H9 (cell line): ENCODE measurements at regions not wholly inside any gene's neighbourhood (a gene's known extent, or its start where the extent isn't known, plus 50 kb on each side); places are given as distances from the start of the nearest gene placed in this dataset.

Experiments
- DNase-seq: peaks from one replicate; pipeline ENCODE4 v3.0.0-alpha.2; 2017
- H2AFZ ChIP-seq: one replicate; pipeline ENCODE4 v1.6.1; 2013; ENCODE audit warnings: mild to moderate bottlenecking, low read length, control low read depth, moderate library complexity
- H2AK5ac ChIP-seq: 2 replicates; pipeline ENCODE4 v1.6.1; 2013; ENCODE audit warnings: low read length, control low read depth, mixed read lengths; ENCODE audit not compliant: insufficient read length
- H2BK120ac ChIP-seq: one replicate; pipeline ENCODE4 v1.6.1; 2013; ENCODE audit warnings: low read depth, mild to moderate bottlenecking, low read length, control low read depth, inconsistent platforms; ENCODE audit not compliant: poor library complexity, severe bottlenecking
- H2BK12ac ChIP-seq: 2 replicates; pipeline ENCODE4 v1.6.1; 2013; ENCODE audit warnings: low read length, control low read depth, mixed read lengths, low read depth; ENCODE audit not compliant: insufficient read length
- H2BK15ac ChIP-seq: 2 replicates; pipeline ENCODE4 v1.6.1; 2013; ENCODE audit warnings: low read depth, low read length, control low read depth
- H2BK20ac ChIP-seq: one replicate; pipeline ENCODE4 v1.6.1; 2013; ENCODE audit warnings: low read depth, mild to moderate bottlenecking, low read length, control low read depth, inconsistent platforms; ENCODE audit not compliant: poor library complexity, severe bottlenecking
- H2BK5ac ChIP-seq: 2 replicates; pipeline ENCODE4 v1.6.1; 2013; ENCODE audit warnings: low read length, control low read depth, mixed read lengths; ENCODE audit not compliant: insufficient read length
- H3K14ac ChIP-seq: 2 replicates; pipeline ENCODE4 v1.6.1; 2013; ENCODE audit warnings: low read length, control low read depth; ENCODE audit not compliant: insufficient read depth
- H3K18ac ChIP-seq: 2 replicates; pipeline ENCODE4 v1.6.1; 2013; ENCODE audit warnings: low read depth, mild to moderate bottlenecking, mixed read lengths, low read length, control low read depth; ENCODE audit not compliant: insufficient read length
- H3K23ac ChIP-seq: 2 replicates; pipeline ENCODE4 v1.6.1; 2013; ENCODE audit warnings: low read length, control low read depth, mixed read lengths, low read depth; ENCODE audit not compliant: insufficient read length
- H3K23me2 ChIP-seq: 2 replicates; pipeline ENCODE4 v1.6.1; 2013; ENCODE audit warnings: low read depth, mild to moderate bottlenecking, mixed read lengths, low read length, control low read depth; ENCODE audit not compliant: insufficient read length, poor library complexity, severe bottlenecking
- H3K27ac ChIP-seq: 2 replicates; pipeline ENCODE4 v1.5.1; 2013; ENCODE audit warnings: low read length, control low read depth, mixed read lengths, low read depth; ENCODE audit not compliant: insufficient read length
- H3K27me3 ChIP-seq: 2 replicates; pipeline ENCODE4 v1.6.1; 2013; ENCODE audit warnings: low read length, control low read depth, inconsistent platforms; ENCODE audit not compliant: insufficient read depth
- H3K4ac ChIP-seq: 2 replicates; pipeline ENCODE4 v1.6.1; 2013; ENCODE audit warnings: low read depth, mild to moderate bottlenecking, control low read depth, inconsistent platforms, low read length, moderate library complexity
- H3K4me1 ChIP-seq: 2 replicates; pipeline ENCODE4 v1.6.1; 2013; ENCODE audit warnings: low read length, control low read depth, inconsistent platforms; ENCODE audit not compliant: insufficient read depth
- H3K4me2 ChIP-seq: 2 replicates; pipeline ENCODE4 v1.6.1; 2013; ENCODE audit warnings: low read length, control low read depth, mixed read lengths; ENCODE audit not compliant: insufficient read length, insufficient read depth
- H3K56ac ChIP-seq: 2 replicates; pipeline ENCODE4 v1.6.1; 2013; ENCODE audit warnings: low read depth, mild to moderate bottlenecking, mixed read lengths, low read length, control low read depth; ENCODE audit not compliant: insufficient read length
- H3K79me1 ChIP-seq: 2 replicates; pipeline ENCODE4 v1.6.1; 2013; ENCODE audit warnings: low read depth, mild to moderate bottlenecking, moderate library complexity, low read length, control low read depth, inconsistent platforms; ENCODE audit not compliant: insufficient read depth, poor library complexity, severe bottlenecking
- H3K79me2 ChIP-seq: 2 replicates; pipeline ENCODE4 v1.6.1; 2013; ENCODE audit warnings: low read length, control low read depth, inconsistent platforms; ENCODE audit not compliant: insufficient read depth
- H3K9ac ChIP-seq: 2 replicates; pipeline ENCODE4 v1.6.1; 2013; ENCODE audit warnings: low read length, control low read depth, mixed read lengths; ENCODE audit not compliant: insufficient read length; ENCODE audit errors: extremely low read depth
- H3K9me3 ChIP-seq: one replicate; pipeline ENCODE4 v1.6.1; 2013; ENCODE audit warnings: low read depth, low read length, inconsistent platforms; ENCODE audit not compliant: control insufficient read depth
- H3T11ph ChIP-seq: one replicate; pipeline ENCODE4 v1.6.1; 2013; ENCODE audit warnings: mild to moderate bottlenecking, low read length, control low read depth, inconsistent platforms
- H4K20me1 ChIP-seq: one replicate; pipeline ENCODE4 v1.6.1; 2013; ENCODE audit not compliant: control insufficient read depth, insufficient read length, insufficient read depth
- H4K5ac ChIP-seq: 2 replicates; pipeline ENCODE4 v1.6.1; 2013; ENCODE audit warnings: low read depth, mild to moderate bottlenecking, mixed read lengths, low read length, control low read depth; ENCODE audit not compliant: insufficient read length
- H4K8ac ChIP-seq: replicated peaks from 2 replicates; pipeline ENCODE4 v1.6.1; 2013; ENCODE audit warnings: low read length, control low read depth, mixed read lengths, low read depth; ENCODE audit not compliant: insufficient read length
- H4K91ac ChIP-seq: 2 replicates; pipeline ENCODE4 v1.6.1; 2013; ENCODE audit warnings: low read depth, mild to moderate bottlenecking, moderate library complexity, mixed read lengths, low read length, control low read depth; ENCODE audit not compliant: insufficient read length
- H3K27ac Mint-ChIP-seq, 3 experiments: 2 replicates in 2 of 3; 3 replicates in 1 of 3; pipeline ENCODE4 v1.8.0; 2020 to 2021; ENCODE audit warnings: mixed read lengths in 3 of 3, mild to moderate bottlenecking in 1 of 3, moderate library complexity in 1 of 3
- H3K27me3 Mint-ChIP-seq: 2 replicates; pipeline ENCODE4 v1.8.0; 2021; ENCODE audit warnings: low read depth, mild to moderate bottlenecking, moderate library complexity, mixed read lengths
- H3K36me3 Mint-ChIP-seq, 3 experiments: 2 replicates in 2 of 3; 3 replicates in 1 of 3; pipeline ENCODE4 v1.8.0; 2020 to 2021; ENCODE audit warnings: low read depth in 3 of 3, mixed read lengths in 3 of 3; ENCODE audit not compliant: insufficient read depth in 1 of 3
- H3K4me1 Mint-ChIP-seq, 2 experiments: 2 replicates each; pipeline ENCODE4 v1.8.0; 2020; ENCODE audit warnings: mixed read lengths in 2 of 2
- H3K4me3 Mint-ChIP-seq, 2 experiments: 2 replicates in 1 of 2; 3 replicates in 1 of 2; pipeline ENCODE4 v1.8.0; 2020 to 2021; ENCODE audit warnings: mild to moderate bottlenecking in 2 of 2, mixed read lengths in 2 of 2, moderate library complexity in 1 of 2
- H3K9me3 Mint-ChIP-seq, 2 experiments: 2 replicates in 1 of 2; 3 replicates in 1 of 2; pipeline ENCODE4 v1.8.0; 2020; ENCODE audit warnings: mild to moderate bottlenecking in 2 of 2, mixed read lengths in 2 of 2, moderate library complexity in 1 of 2
- WGBS: extraction: QIAGEN DNeasy Blood & Tissue Kit; methylation state at CpG from one replicate; pipeline ENCODE4 v1.1.7; 2013; ENCODE audit warnings: missing lambda C conversion rate, low lambda C conversion rate, mixed read lengths; ENCODE audit not compliant: insufficient read length; ENCODE audit errors: extremely low coverage; 5-methylcytosine and 5-hydroxymethylcytosine counted together
- TF ChIP-seq, protein P1 (sequence below): fragments of 200-600 bp; sonication (generic); conservative IDR thresholded peaks from 3 replicates; pipeline ENCODE4 v1.8.0; 2021; ENCODE audit warnings: antibody characterized with exemption, mild to moderate bottlenecking

DNA sequence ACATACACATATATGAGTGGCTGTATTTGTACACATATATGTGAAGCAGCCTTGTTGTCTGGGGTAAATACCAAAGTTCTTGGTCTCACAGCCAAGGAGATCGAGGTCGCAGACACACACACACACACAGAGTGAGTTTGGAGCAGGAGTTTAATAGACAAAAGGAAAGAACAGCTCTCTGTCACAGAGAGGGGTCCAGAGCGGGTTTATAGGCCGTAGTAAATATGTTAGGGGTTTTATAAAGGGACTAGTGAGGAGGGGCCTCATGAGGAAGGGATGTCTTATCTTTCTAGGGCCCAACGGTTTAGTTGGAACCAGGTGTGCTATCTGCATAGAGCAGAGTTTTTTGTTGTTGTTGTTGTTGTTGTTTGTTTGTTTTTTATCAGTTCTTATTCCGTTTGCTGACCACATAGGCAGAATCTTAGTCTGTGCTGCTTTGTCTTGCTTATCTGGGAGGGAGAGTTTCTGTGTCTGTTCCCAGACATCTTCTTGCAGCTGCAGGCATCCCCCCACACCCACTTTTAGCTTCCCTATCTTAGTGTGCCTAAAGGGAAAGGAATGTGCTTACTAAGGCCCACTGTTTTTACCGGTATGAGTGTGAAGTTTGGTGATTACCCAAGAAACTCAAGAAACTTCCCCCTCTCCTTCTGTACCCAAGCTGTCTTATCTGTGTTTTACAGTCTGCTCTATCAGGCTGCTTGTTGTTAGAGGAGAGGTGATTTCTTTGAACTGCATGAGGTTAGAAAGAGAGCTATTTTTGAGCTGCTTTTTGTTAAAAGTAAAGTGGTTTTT lies 91.9 kb downstream of the TENT5D start:
- H4K91ac ChIP-seq, result no peak overlapping the region
- no peaks in the 10 kb centered on the region for H3K23me2 ChIP-seq
- peaks cover 0 to 20% of the 10 kb centered on the region in 2 experiments; a peak in 2 of 4 replicates for H3K4me1 Mint-ChIP-seq
- WGBS, result no CpG with 5 or more reads among the region's 7 CpGs
- H3K23ac ChIP-seq, result no peak overlapping the region
- no peak overlapping the region for H3K18ac ChIP-seq
- no peak overlapping the region for H3K4me2 ChIP-seq
- H3K36me3 Mint-ChIP-seq, result peaks cover 0 to 26% (median 0%) of the 10 kb centered on the region in 3 experiments; a peak in 4 of 7 replicates
- H3K56ac ChIP-seq, result no peak overlapping the region
- H3K79me2 ChIP-seq, result no peaks in the 10 kb centered on the region
- H3K79me1 ChIP-seq, result no peaks in the 10 kb centered on the region
- no peak overlapping the region for H3K4ac ChIP-seq
- H4K5ac ChIP-seq, result no peak overlapping the region
- H3K9me3 ChIP-seq, result no peaks in the 10 kb centered on the region
- peak overlapping the region in 1 of 2 experiments; percentile 9; a peak in 1 of 5 replicates for H3K4me3 Mint-ChIP-seq
- no peaks in the 10 kb centered on the region for H4K20me1 ChIP-seq
- H2AFZ ChIP-seq, result no peak overlapping the region
- no peak overlapping the region for H2BK20ac ChIP-seq
- no peak overlapping the region for H2BK120ac ChIP-seq
- H3K27ac Mint-ChIP-seq, result peak overlapping the region in 2 of 3 experiments; percentile 42 to 91; a peak in 5 of 7 replicates
- no peaks in the 10 kb centered on the region for H3K27me3 ChIP-seq
- H4K8ac ChIP-seq, result no peak overlapping the region
- no peak overlapping the region for H2BK5ac ChIP-seq
- H3K9ac ChIP-seq, result no peak overlapping the region
- H3T11ph ChIP-seq, result no peak overlapping the region
- no peak overlapping the region for H3K14ac ChIP-seq
- H3K9me3 Mint-ChIP-seq, result peaks cover 48 to 55% of the 10 kb centered on the region in 2 experiments
- no peak overlapping the region for H2BK15ac ChIP-seq
- DNase-seq, result no peak
- H2BK12ac ChIP-seq, result no peak overlapping the region
- no peaks in the 10 kb centered on the region; the same call in 1 of the 2 replicates for H3K27me3 Mint-ChIP-seq
- no peak overlapping the region for H3K27ac ChIP-seq
- TF ChIP-seq, protein P1, sequence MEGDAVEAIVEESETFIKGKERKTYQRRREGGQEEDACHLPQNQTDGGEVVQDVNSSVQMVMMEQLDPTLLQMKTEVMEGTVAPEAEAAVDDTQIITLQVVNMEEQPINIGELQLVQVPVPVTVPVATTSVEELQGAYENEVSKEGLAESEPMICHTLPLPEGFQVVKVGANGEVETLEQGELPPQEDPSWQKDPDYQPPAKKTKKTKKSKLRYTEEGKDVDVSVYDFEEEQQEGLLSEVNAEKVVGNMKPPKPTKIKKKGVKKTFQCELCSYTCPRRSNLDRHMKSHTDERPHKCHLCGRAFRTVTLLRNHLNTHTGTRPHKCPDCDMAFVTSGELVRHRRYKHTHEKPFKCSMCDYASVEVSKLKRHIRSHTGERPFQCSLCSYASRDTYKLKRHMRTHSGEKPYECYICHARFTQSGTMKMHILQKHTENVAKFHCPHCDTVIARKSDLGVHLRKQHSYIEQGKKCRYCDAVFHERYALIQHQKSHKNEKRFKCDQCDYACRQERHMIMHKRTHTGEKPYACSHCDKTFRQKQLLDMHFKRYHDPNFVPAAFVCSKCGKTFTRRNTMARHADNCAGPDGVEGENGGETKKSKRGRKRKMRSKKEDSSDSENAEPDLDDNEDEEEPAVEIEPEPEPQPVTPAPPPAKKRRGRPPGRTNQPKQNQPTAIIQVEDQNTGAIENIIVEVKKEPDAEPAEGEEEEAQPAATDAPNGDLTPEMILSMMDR, result no peak
- no peaks in the 10 kb centered on the region for H3K4me1 ChIP-seq
- H2AK5ac ChIP-seq, result no peak overlapping the region
